Erythroblast (primary cell): ENCODE measurements at regions not wholly inside any gene's neighbourhood (a gene's known extent, or its start where the extent isn't known, plus 50 kb on each side); places are given as distances from the start of the nearest gene placed in this dataset.
"Not testable (repeated sequence)": the region's sequence is repeated elsewhere in the genome, so short reads cannot be mapped to it uniquely, and the experiment has no call there.

Source experiments
- DNase-seq, 2 experiments: peaks; one replicate each; lab custom pipeline; 2025; lab: John Stamatoyannopoulos, UW
- GATA1 ChIP-seq: IDR thresholded peaks from 2 replicates; pipeline ENCODE4 v1.6.1; 2011; ENCODE audit warnings: low read depth, mild to moderate bottlenecking, control low read depth, low read length, moderate library complexity
- POLR2A ChIP-seq: IDR thresholded peaks from 2 replicates; pipeline ENCODE4 v1.6.1; 2011; ENCODE audit warnings: mild to moderate bottlenecking, low read length

- no peak for TF ChIP-seq GATA1
- no peak for TF ChIP-seq POLR2A
- DNase-seq, result no peak
Observed at GRCh38 chr10:23529625-23530024, 90.8 kb downstream of the OTUD1 start.

GRCh38 chr10:23530079-23530478, 91.2 kb downstream of the OTUD1 start:
- TF ChIP-seq POLR2A (no peak), GATA1 (no peak)
- peak in 1 of 2 experiments; percentile 13 for DNase-seq

GRCh38 chr10:23533212-23533611, 94.3 kb downstream of the OTUD1 start:
- no peak for TF ChIP-seq GATA1
- TF ChIP-seq POLR2A, result no peak
- no peak for DNase-seq

- DNase-seq, result no peak
- TF ChIP-seq POLR2A, result no peak
- TF ChIP-seq GATA1, result no peak
Observed at GRCh38 chr10:23534326-23534725, 95.5 kb downstream of the OTUD1 start.

- TF ChIP-seq GATA1, result no peak
- no peak for TF ChIP-seq POLR2A
- DNase-seq, result no peak
Observed at GRCh38 chr10:23534761-23535160, 95.9 kb downstream of the OTUD1 start.

- TF ChIP-seq GATA1 (no peak), POLR2A (no peak)
- no peak for DNase-seq
Observed at GRCh38 chr10:23535381-23535780, 96.5 kb downstream of the OTUD1 start.

- no peak for DNase-seq
- TF ChIP-seq GATA1 (no peak), POLR2A (no peak)
Observed at GRCh38 chr10:23538968-23539367, 100.1 kb downstream of the OTUD1 start.

GRCh38 chr10:23540401-23541030, 101.6 kb downstream of the OTUD1 start:
- DNase-seq, result no peak
- TF ChIP-seq GATA1, result no peak
- TF ChIP-seq POLR2A, result no peak

GRCh38 chr10:23543691-23544380, 105.0 kb downstream of the OTUD1 start:
- TF ChIP-seq POLR2A, result no peak
- TF ChIP-seq GATA1, result no peak
- DNase-seq, result no peak

- DNase-seq, result not testable (repeated sequence)
Observed at GRCh38 chr10:23545866-23546265, 107.0 kb downstream of the OTUD1 start.

GRCh38 chr10:23556727-23557440, 118.0 kb downstream of the OTUD1 start:
- no peak for DNase-seq
- TF ChIP-seq GATA1 (no peak), POLR2A (no peak)

- no peak for DNase-seq
- TF ChIP-seq GATA1 (no peak), POLR2A (no peak)
Observed at GRCh38 chr10:23557777-23558176, 118.9 kb downstream of the OTUD1 start.

GRCh38 chr10:23558361-23558799, 119.5 kb downstream of the OTUD1 start:
- DNase-seq, result no peak
- no peak for TF ChIP-seq POLR2A
- TF ChIP-seq GATA1, result no peak

GRCh38 chr10:23568996-23569395, 130.1 kb downstream of the OTUD1 start:
- DNase-seq, result no peak
- TF ChIP-seq GATA1, result no peak
- TF ChIP-seq POLR2A, result no peak
